ENCODE measurements at regions not wholly inside any gene's neighbourhood (a gene's known extent, or its start where the extent isn't known, plus 50 kb on each side); places are given as distances from the start of the nearest gene placed in this dataset.

- TF ChIP-seq, protein P1, sequence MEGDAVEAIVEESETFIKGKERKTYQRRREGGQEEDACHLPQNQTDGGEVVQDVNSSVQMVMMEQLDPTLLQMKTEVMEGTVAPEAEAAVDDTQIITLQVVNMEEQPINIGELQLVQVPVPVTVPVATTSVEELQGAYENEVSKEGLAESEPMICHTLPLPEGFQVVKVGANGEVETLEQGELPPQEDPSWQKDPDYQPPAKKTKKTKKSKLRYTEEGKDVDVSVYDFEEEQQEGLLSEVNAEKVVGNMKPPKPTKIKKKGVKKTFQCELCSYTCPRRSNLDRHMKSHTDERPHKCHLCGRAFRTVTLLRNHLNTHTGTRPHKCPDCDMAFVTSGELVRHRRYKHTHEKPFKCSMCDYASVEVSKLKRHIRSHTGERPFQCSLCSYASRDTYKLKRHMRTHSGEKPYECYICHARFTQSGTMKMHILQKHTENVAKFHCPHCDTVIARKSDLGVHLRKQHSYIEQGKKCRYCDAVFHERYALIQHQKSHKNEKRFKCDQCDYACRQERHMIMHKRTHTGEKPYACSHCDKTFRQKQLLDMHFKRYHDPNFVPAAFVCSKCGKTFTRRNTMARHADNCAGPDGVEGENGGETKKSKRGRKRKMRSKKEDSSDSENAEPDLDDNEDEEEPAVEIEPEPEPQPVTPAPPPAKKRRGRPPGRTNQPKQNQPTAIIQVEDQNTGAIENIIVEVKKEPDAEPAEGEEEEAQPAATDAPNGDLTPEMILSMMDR (IDR thresholded peaks at IDR 0.05), result no peak
- TF ChIP-seq EZH2 (IDR thresholded peaks at IDR 0.05; ENCODE audit: borderline replicate concordance, insufficient read depth, low read depth, low read length, poor library complexity, severe bottlenecking), result no peak
Measured at GRCh38 chr17:13096291-13096690, 78.5 kb upstream of the ELAC2 start.
